ENCODE measurements at regions not wholly inside any gene's neighbourhood (a gene's known extent, or its start where the extent isn't known, plus 50 kb on each side); places are given as distances from the start of the nearest gene placed in this dataset.
"Not testable (repeated sequence)": the region's sequence is repeated elsewhere in the genome, so short reads cannot be mapped to it uniquely, and the experiment has no call there.

DNA sequence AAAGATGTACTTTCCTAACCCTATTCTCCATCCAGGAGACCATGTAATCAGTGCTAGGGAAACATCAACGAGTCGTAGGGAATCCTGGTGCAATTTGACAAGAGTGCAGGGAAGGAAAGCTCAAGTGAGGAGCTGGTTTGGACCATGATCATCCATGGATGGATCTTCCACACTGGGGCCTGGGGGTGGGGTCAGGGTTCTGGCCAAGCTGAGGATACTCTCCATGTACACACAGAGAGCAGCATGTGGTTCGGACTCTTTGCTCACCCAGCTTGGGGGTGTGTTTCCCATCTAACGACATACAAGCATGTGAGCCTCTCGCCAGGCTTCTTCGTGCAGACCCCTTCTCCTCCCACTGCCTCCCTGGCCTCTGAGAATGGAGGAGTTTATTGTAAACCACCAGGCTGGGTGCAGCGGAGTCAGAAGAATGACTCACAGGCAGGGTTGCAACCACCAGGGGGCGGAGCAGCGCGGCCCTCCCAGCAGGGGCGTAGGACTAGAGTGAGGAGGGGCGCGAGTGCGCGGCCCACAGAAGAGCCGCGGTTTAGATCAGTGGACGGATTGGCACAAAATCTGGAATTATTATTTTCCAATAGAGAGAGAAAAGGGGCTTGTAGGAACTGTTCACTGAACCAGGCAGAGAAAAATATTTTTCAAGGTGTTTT is 530.0 kb upstream of the B3GAT1 start:
- DNase-seq: peak; percentile 22

GRCh38 chr11:134941326-134941725 is 529.3 kb upstream of the B3GAT1 start:
- DNase-seq: no peak

DNA sequence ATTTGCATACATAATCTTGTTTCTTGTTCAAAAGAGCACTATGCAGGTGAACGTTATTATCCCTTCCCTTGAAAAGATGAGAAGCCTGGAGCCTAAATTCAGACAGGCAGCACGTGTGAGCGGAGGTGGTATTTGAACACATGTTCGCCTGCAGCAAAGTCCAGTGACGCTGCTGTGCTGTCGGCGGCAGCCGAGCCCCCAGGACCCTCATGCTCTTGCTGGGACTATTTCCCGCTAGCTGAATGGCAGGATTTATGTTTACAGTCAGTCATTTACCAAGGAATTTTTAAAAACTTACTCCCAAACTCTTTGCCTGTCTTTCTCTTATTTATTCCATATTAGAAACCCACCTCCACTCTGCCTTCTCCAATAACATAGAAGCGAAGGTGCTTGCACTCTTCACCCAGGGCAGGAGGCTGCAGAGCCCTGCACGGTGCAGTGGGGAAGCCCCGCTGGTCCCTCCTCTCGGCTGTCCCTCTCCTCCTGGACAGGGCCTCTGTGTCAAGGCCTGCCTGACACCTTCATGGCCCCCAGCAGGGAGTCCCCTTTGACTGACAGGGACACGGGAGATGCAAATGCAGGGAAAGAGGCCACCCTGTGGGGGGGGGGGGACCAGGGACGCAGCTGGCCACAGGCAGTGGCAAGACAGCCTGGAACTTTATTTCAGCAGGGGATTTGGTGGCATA is 528.5 kb upstream of the B3GAT1 start:
- no peak for DNase-seq

DNA sequence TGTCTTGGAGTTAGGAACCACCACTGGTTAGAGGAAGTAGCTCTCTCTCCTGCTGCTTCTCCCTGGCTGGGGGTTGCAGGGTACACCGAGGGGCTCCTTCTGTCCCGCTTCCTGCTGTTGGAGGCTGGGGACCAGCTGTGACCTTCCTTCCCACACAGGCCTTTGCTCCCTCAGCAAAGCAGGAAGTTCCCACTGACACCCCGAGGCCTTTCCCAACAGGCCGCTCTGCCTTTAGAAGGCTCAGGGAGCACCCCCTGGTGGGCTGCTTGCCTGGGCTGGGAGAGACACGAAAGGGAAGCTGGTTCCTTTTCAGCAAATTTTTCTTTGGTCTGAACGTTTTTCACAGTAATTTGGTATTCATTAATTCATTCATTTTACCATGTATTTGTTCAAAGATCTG is 527.9 kb upstream of the B3GAT1 start:
- no peak for DNase-seq

DNA sequence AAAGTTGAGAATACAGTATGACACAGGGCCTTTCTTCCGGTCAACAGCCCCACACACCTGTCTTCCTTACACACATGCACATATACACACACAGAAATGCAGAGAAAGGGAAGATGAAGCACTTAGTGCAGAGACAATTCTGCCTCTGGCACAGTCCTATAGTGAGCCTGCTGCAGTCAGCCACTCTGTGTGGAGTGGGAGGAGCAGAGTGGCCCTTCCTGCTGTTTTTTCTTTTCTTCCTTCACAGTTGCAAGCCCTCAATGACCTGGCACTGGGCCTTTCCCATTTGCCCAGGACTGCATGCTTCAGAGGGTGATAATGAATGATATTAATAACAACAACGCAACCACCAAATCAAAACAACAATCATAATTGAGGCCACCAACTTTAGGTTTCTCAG is 527.0 kb upstream of the B3GAT1 start:
- no peak for DNase-seq

GRCh38 chr11:134938212-134938611 is 526.2 kb upstream of the B3GAT1 start:
- no peak for DNase-seq

DNA sequence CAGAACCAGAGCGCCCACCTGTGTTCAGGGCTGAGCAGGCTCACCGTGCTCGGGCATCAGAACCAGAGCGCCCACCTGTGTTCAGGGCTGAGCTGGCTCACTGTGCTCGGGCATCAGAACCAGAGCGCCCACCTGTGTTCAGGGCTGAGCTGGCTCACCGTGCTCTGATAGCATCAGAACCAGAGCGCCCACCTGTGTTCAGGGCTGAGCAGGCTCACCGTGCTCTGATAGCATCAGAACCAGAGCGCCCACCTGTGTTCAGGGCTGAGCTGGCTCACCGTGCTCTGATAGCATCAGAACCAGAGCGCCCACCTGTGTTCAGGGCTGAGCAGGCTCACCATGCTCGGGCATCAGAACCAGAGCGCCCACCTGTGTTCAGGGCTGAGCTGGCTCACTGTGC is 525.2 kb upstream of the B3GAT1 start:
- not testable (repeated sequence) for DNase-seq

- DNase-seq: no peak
Measured at GRCh38 chr11:134932761-134933160, 520.7 kb upstream of the B3GAT1 start.

- DNase-seq: no peak
Measured at GRCh38 chr11:134925432-134925831, 513.4 kb upstream of the B3GAT1 start.

- no peak for DNase-seq
Measured at GRCh38 chr11:134923441-134923840, 511.4 kb upstream of the B3GAT1 start.

DNA sequence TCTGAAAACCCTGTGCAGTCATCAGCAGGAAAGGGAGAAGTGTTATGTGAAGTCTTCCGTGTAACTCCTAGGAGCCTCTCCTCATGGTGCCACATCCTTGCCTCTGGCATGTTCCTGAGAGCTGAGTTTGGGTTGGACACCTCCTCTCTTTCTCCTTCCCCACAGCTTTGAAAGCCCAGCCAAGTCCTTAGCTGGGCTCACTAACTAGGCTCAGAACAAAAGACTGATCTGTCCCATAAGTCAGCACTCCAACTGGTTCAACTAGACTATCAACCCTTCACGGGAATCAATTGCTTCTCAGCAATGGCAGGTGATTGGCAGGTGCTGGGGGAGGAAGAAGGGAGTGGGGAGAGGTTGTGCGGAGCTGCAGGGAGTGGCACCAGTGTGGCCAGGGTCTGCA is 509.9 kb upstream of the B3GAT1 start:
- DNase-seq: no peak

GRCh38 chr11:134920851-134921608 is 509.0 kb upstream of the B3GAT1 start:
- no peak for DNase-seq

DNA sequence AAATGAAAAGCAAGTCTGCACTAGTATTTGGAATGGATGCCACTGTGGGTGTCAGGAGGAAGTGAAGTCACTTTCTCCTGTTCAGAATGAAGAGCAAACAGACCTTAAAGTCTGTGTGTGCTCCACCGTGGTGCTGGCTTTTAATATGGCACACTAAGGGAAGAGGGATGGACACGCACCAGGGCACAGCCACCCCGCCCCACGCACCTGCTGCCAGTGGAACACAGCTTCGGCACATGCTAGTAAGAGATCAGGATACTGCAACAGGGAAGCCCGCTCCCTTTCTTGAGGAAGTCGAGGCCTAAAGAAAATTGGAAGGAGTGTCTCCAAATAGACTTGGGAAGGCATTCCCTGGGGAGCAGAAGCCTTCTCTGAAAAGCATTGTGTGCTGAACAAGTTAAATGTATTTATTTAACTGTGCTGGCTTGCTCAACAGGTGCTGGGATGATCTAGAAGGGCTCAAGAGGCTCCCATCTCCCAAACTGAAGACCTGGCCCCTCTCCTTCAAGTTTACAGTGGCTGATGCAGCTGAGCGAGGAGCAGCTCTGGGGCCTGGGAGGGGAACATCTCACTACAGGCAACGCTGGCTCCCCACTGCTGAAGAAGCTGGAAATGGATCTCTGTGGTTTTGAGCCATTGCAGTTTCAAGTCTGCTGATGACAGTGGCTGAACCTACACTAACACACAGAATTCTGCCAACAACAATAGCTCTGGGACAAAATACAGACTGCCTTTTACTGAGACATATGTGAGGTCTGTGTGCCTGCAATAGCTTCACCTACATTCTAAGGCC is 504.6 kb upstream of the B3GAT1 start:
- no peak for DNase-seq

DNA sequence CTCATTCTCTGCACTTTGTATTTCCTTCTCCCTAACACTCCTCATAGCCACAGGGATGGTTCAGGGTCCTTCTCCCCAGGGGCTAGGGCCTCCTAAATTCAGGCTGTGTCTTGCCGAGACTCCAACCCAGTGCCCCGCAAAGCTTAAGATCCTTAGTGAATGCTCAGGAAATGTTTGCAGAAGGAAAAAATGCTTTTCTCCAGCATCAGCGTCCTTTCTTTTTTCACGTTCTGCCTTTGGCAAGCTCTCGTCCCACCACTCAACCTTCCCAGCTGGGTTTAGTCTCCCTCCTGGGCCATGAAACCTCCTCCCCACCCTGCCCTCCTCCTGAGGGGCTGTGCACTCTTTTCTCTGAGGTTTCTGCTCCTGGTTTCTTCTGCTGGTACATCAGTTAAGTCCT is 503.8 kb upstream of the B3GAT1 start:
- DNase-seq: no peak

DNA sequence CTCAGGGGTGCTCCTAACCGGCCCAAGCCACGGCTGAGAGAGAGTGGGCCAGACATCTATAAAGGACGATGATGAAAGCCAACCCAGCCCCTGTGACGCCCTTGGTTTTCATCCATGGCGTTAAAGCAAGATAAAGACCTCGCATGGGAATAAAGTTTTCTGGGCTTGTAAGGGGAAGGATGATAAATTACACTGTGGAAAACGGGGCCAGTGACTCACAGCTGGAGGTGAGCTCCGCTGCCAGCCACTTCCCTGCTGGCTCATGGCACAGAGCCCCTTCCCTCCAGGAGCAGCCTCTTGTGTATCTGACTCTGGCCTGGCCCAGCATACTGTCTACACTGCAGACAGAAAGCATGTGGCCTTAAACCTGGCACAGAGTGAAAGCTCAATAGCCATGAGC is 503.2 kb upstream of the B3GAT1 start:
- peak; percentile 33 for DNase-seq

DNA sequence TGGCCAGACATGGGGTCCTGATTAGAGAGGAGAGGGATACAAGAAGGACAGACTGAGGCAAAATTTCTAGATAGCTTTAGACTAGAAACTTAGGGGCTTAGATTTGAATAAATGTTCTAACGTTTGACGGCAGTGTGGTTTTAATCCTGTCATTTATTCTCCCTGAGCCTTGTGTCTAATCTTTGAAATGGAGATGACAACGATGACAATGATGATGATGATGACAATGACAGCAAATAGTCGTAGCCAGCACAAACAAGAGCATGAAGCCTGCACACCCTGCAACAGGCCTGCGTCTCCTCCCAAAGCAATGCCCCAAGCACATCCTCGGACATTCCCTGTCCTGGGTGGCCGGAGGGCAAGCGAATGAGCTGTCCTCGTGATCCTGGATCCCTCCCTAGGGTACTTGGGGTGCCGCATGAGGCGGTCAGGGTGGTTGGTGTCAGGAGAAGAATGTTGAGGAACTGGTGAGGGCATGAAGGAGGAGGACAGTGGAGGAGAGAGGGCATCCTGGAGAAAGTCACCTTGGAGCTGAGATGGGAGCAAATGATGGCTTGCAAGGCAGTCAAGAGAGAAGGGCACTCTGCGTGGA is 502.1 kb upstream of the B3GAT1 start:
- DNase-seq: no peak

GRCh38 chr11:134913391-134913790 is 501.3 kb upstream of the B3GAT1 start:
- no peak for DNase-seq

GRCh38 chr11:134911514-134912180 is 499.6 kb upstream of the B3GAT1 start:
- DNase-seq: no peak

DNA sequence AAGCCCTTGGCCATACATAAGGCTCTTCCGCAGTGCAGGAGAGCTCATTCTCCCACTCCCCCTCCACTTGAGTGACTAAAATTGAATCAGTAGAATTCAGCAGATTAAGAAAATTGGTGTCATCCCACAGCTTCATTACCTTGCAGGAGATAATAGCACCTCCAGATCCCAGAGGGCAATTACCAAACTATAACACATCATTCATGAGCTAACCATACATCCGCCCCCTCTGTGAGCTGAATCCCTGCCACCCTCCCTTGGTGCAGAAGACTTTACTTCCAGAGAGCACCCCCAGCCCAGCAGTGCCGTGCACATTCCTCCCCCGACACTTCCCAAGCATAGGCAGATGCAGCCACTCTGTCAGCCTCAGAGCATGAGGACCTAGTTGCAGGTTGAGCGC is 496.5 kb upstream of the B3GAT1 start:
- DNase-seq: no peak

- no peak for DNase-seq
Measured at GRCh38 chr11:134907636-134908035, 495.6 kb upstream of the B3GAT1 start.

- no peak for DNase-seq
Measured at GRCh38 chr11:134906356-134906955, 494.4 kb upstream of the B3GAT1 start.

DNA sequence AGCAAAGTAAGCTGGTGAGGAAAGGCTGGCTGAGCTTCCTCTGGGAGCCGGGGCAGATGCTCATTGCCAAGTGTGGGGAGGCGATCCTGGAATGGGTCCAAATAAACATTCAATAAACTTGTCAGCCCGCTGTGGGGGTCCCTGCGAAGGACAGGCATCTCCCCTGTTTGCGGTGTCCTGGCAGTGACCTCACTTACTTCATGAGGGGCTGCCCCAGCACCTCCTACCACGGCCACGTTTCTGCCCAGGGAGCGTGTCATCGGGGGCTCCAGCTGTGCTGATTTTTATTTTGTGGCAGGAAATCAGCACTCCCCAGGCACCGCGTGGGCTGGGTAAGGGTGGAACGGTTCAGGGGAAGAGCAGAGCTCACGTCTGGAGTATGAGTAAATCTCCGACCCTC is 493.9 kb upstream of the B3GAT1 start:
- DNase-seq: no peak
